ENCODE measurements at regions not wholly inside any gene's neighbourhood (a gene's known extent, or its start where the extent isn't known, plus 50 kb on each side); places are given as distances from the start of the nearest gene placed in this dataset.

- no peaks in the 10 kb centered on the region for H3K9me3 ChIP-seq
- ATAC-seq (no peak), DNase-seq (no peak)
- H3K4me1 ChIP-seq, result no peaks in the 10 kb centered on the region
- peaks cover 0 to 8% of the 10 kb centered on the region in 2 donors for H3K27me3 ChIP-seq
- H3K4me3 ChIP-seq, result no peak overlapping the region
- TF ChIP-seq CTCF (IDR thresholded peaks at IDR 0.05), result no peak
- H3K27ac ChIP-seq, result no peak overlapping the region
- intact Hi-C loops (cut with DNase I), result no loop called here
- no peaks in the 10 kb centered on the region for H3K36me3 ChIP-seq
Observed at GRCh38 chr9:38200431-38200830, 131.4 kb upstream of the SHB start.

- no peaks in the 10 kb centered on the region for H3K4me1 ChIP-seq
- no peak overlapping the region for H3K4me3 ChIP-seq
- no peak for TF ChIP-seq CTCF (IDR thresholded peaks at IDR 0.05)
- DNase-seq (no peak), ATAC-seq (no peak)
- intact Hi-C loops (cut with DNase I), result no loop called here
- no peaks in the 10 kb centered on the region for H3K36me3 ChIP-seq
- H3K27me3 ChIP-seq, result peaks cover 0 to 8% of the 10 kb centered on the region in 2 donors
- no peak overlapping the region for H3K27ac ChIP-seq
- no peaks in the 10 kb centered on the region for H3K9me3 ChIP-seq
Observed at GRCh38 chr9:38198140-38198539, 129.1 kb upstream of the SHB start.

GRCh38 chr9:38196714-38197113 is 127.7 kb upstream of the SHB start:
- intact Hi-C loops (cut with DNase I), result no loop called here
- Histone ChIP-seq H3K4me3 (no peak overlapping the region), H3K27me3 (peaks cover 0 to 8% of the 10 kb centered on the region in 2 donors), H3K4me1 (no peaks in the 10 kb centered on the region), H3K36me3 (no peaks in the 10 kb centered on the region), H3K27ac (no peak overlapping the region), H3K9me3 (no peaks in the 10 kb centered on the region)
- ATAC-seq (no peak), DNase-seq (no peak)
- TF ChIP-seq CTCF (IDR thresholded peaks at IDR 0.05), result no peak

- peaks cover 0 to 8% of the 10 kb centered on the region in 2 donors for H3K27me3 ChIP-seq
- H3K4me1 ChIP-seq, result no peaks in the 10 kb centered on the region
- ATAC-seq, result peak; percentile 55
- H3K4me3 ChIP-seq, result no peak overlapping the region
- H3K36me3 ChIP-seq, result no peaks in the 10 kb centered on the region
- intact Hi-C loops (cut with DNase I), result no loop called here
- no peak for TF ChIP-seq CTCF (IDR thresholded peaks at IDR 0.05)
- no peaks in the 10 kb centered on the region for H3K9me3 ChIP-seq
- DNase-seq, result peak in 1 of 4 donors; percentile 8
- no peak overlapping the region for H3K27ac ChIP-seq
Observed at GRCh38 chr9:38195737-38196161, 126.7 kb upstream of the SHB start.

- no peak for TF ChIP-seq CTCF (IDR thresholded peaks at IDR 0.05)
- DNase-seq (no peak), ATAC-seq (no peak)
- Histone ChIP-seq H3K27ac (no peak overlapping the region), H3K4me3 (no peak overlapping the region), H3K9me3 (no peaks in the 10 kb centered on the region), H3K36me3 (no peaks in the 10 kb centered on the region), H3K4me1 (no peaks in the 10 kb centered on the region), H3K27me3 (peaks cover 0 to 8% of the 10 kb centered on the region in 2 donors)
- intact Hi-C loops (cut with DNase I), result no loop called here
Observed at GRCh38 chr9:38194870-38195269, 125.8 kb upstream of the SHB start.

Measured in left lung (tissue), 4 donors.